GM13977 (cell line): ENCODE measurements at regions not wholly inside any gene's neighbourhood (a gene's known extent, or its start where the extent isn't known, plus 50 kb on each side); places are given as distances from the start of the nearest gene placed in this dataset.

ENCODE experiments used
- DNase-seq: peaks from one replicate; pipeline ENCODE4 v3.0.0; 2012; ENCODE audit warnings: low spot score
- CTCF ChIP-seq: IDR thresholded peaks from 2 replicates; pipeline ENCODE4 v1.5.1; 2012; ENCODE audit warnings: mild to moderate bottlenecking, control low read depth; ENCODE audit not compliant: insufficient read depth; ENCODE audit errors: extremely low read depth, missing control alignments
- in situ Hi-C: fragments of 300-500 bp; cut with MboI; formaldehyde crosslinking; loops from one replicate; pipeline ENCODE4 v1.12.0; 2022; ENCODE audit warnings: low sequenced_read_pairs, low pct_unique_long_range_greater_than_20kb, mixed read lengths, inconsistent platforms; ENCODE audit not compliant: unreplicated experiment

GRCh38 chr20:6888736-6889395, 121.4 kb downstream of the BMP2 start:
- in situ Hi-C loops: no loop called here
- DNase-seq: no peak

GRCh38 chr20:6892724-6893123, 125.2 kb downstream of the BMP2 start:
- DNase-seq: no peak
- in situ Hi-C loops: no loop called here
- TF ChIP-seq CTCF: no peak

More at GRCh38 chr20:6888736-6889395, 121.4 kb downstream of the BMP2 start:
- no peak for TF ChIP-seq CTCF

- no peak for TF ChIP-seq CTCF
- no peak for DNase-seq
- in situ Hi-C loops: no loop called here
Observed at GRCh38 chr20:6898928-6899327, 131.4 kb downstream of the BMP2 start.

GRCh38 chr20:6906871-6907270, 139.4 kb downstream of the BMP2 start:
- in situ Hi-C loops: no loop called here
- TF ChIP-seq CTCF: no peak
- no peak for DNase-seq

GRCh38 chr20:6908673-6909072, 141.2 kb downstream of the BMP2 start:
- in situ Hi-C loops: no loop called here
- no peak for TF ChIP-seq CTCF

GRCh38 chr20:6909608-6910007, 142.1 kb downstream of the BMP2 start:
- in situ Hi-C loops: no loop called here
- no peak for TF ChIP-seq CTCF
- DNase-seq: no peak

More at GRCh38 chr20:6908673-6909072, 141.2 kb downstream of the BMP2 start:
- DNase-seq: no peak
